ENCODE measurements at regions not wholly inside any gene's neighbourhood (a gene's known extent, or its start where the extent isn't known, plus 50 kb on each side); places are given as distances from the start of the nearest gene placed in this dataset.
"Not testable (repeated sequence)": the region's sequence is repeated elsewhere in the genome, so short reads cannot be mapped to it uniquely, and the experiment has no call there.

- DNase-seq, result no peak
Measured at GRCh38 chr2:209086761-209087160, 337.1 kb upstream of the MAP2 start.

GRCh38 chr2:209091056-209091455 is 332.8 kb upstream of the MAP2 start:
- no peak for DNase-seq

GRCh38 chr2:209094221-209094620 is 329.6 kb upstream of the MAP2 start:
- no peak for DNase-seq

GRCh38 chr2:209095432-209095831 is 328.4 kb upstream of the MAP2 start:
- DNase-seq, result no peak

GRCh38 chr2:209097168-209097567 is 326.7 kb upstream of the MAP2 start:
- DNase-seq, result no peak

GRCh38 chr2:209102319-209102718 is 321.5 kb upstream of the MAP2 start:
- DNase-seq, result no peak

GRCh38 chr2:209113026-209113425 is 310.8 kb upstream of the MAP2 start:
- DNase-seq, result peak; percentile 6

- no peak for DNase-seq
Measured at GRCh38 chr2:209114588-209115240, 309.1 kb upstream of the MAP2 start.

- DNase-seq, result no peak
Measured at GRCh38 chr2:209121691-209122090, 302.2 kb upstream of the MAP2 start.

- no peak for DNase-seq
Measured at GRCh38 chr2:209125291-209125690, 298.6 kb upstream of the MAP2 start.

GRCh38 chr2:209138079-209138478 is 285.8 kb upstream of the MAP2 start:
- no peak for DNase-seq

- no peak for DNase-seq
Measured at GRCh38 chr2:209141142-209141541, 282.7 kb upstream of the MAP2 start.

- no peak for DNase-seq
Measured at GRCh38 chr2:209141818-209142217, 282.0 kb upstream of the MAP2 start.

GRCh38 chr2:209145220-209145691 is 278.6 kb upstream of the MAP2 start:
- DNase-seq, result not testable (repeated sequence)

- no peak for DNase-seq
Measured at GRCh38 chr2:209145941-209146681, 277.7 kb upstream of the MAP2 start.

- DNase-seq, result no peak
Measured at GRCh38 chr2:209146682-209147320, 277.0 kb upstream of the MAP2 start.

- DNase-seq, result no peak
Measured at GRCh38 chr2:209147981-209148380, 275.9 kb upstream of the MAP2 start.

- no peak for DNase-seq
Measured at GRCh38 chr2:209160800-209161588, 262.9 kb upstream of the MAP2 start.

GRCh38 chr2:209162129-209162528 is 261.7 kb upstream of the MAP2 start:
- DNase-seq, result no peak

GRCh38 chr2:209181984-209182383 is 241.9 kb upstream of the MAP2 start:
- DNase-seq, result no peak

GRCh38 chr2:209186886-209187285 is 237.0 kb upstream of the MAP2 start:
- DNase-seq, result not testable (repeated sequence)

- no peak for DNase-seq
Measured at GRCh38 chr2:209189893-209190292, 234.0 kb upstream of the MAP2 start.

- DNase-seq, result no peak
Measured at GRCh38 chr2:209191139-209191538, 232.7 kb upstream of the MAP2 start.

Measured in eye (tissue), 1 donor.